Stomach (tissue), 4 donors: ENCODE measurements at regions not wholly inside any gene's neighbourhood (a gene's known extent, or its start where the extent isn't known, plus 50 kb on each side); places are given as distances from the start of the nearest gene placed in this dataset.

Source experiments
- CTCF ChIP-seq, 7 experiments: fragments of 450-650 bp in 4 of 7; fragments of 200-600 bp in 3 of 7; sonication (generic) in 3 of 7; IDR thresholded peaks; one replicate each; pipeline ENCODE4 v1.5.1; 2016 to 2019; ENCODE audit warnings: antibody characterized with exemption in 7 of 7, control low read depth in 2 of 7, mild to moderate bottlenecking in 1 of 7
- POLR2A ChIP-seq, 4 donors: fragments of 450-650 bp; IDR thresholded peaks; one replicate each; pipeline ENCODE4 v1.6.1; 2016; ENCODE audit warnings: antibody characterized with exemption in 4 of 4, control low read depth in 2 of 4, mild to moderate bottlenecking in 1 of 4, moderate library complexity in 1 of 4

GRCh38 chr15:56844892-56845291 is 73.6 kb upstream of the TCF12 start:
- no peak for TF ChIP-seq CTCF (IDR thresholded peaks at IDR 0.05)
- TF ChIP-seq POLR2A (IDR thresholded peaks at IDR 0.05): no peak
